ENCODE measurements at regions not wholly inside any gene's neighbourhood (a gene's known extent, or its start where the extent isn't known, plus 50 kb on each side); places are given as distances from the start of the nearest gene placed in this dataset.

DNA sequence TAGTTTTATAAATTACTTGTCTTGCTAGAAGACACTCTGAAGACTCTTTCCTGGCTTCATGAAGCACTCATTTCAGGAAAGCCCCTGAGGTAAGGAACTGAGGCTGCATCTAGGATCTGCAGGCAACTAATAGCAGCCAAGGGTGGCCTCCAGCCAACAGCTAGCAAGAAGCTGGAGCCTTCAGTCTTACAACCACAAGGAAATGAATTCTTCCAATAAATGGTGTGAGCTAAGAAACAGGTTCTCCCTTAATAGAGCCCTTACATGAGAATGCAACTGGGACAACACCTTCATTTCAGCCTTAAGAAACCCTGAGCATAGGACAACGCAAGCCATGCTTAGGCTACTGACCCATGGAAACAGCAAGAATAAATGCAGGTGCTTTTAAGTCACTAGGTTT, 254.6 kb upstream of the RBBP8 start:
- peaks cover 26% of the 10 kb centered on the region for H3K4me1 Mint-ChIP-seq (ENCODE audit: unreplicated experiment)
- no peak for DNase-seq (ENCODE audit: extremely low spot score, unreplicated experiment)
- peaks cover 12% of the 10 kb centered on the region for H3K27me3 Mint-ChIP-seq
- no peak overlapping the region for H3K4me3 Mint-ChIP-seq
- H3K9me3 Mint-ChIP-seq: peaks cover 10% of the 10 kb centered on the region
- no peaks in the 10 kb centered on the region for H3K36me3 Mint-ChIP-seq
- no peak for TF ChIP-seq CTCF (conservative IDR thresholded peaks at IDR 0.05)
- H3K27ac Mint-ChIP-seq: no peak overlapping the region

DNA sequence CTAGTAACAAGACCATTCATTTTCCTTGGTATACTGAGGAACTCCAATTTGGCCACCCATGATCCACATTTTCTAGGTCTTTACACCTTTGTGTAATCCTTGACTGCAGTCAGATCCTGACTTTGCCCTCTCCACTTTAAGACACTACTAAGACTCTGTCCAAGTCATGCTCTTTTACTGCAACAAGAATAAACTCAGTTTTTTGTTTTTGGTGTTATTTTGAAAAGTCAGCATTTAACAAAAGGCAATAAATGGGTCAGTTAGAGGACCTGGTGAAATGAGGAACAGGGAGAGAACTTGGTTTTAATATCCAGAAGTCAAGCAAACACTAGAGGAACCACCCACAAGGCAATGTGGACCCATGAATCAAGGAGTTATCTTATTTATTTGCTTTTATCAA, 252.2 kb upstream of the RBBP8 start:
- Mint-ChIP-seq H3K4me3 (no peak overlapping the region), H3K27ac (no peak overlapping the region), H3K4me1 (ENCODE audit: unreplicated experiment) (peaks cover 23% of the 10 kb centered on the region), H3K36me3 (no peaks in the 10 kb centered on the region), H3K27me3 (no peaks in the 10 kb centered on the region), H3K9me3 (no peaks in the 10 kb centered on the region)
- TF ChIP-seq CTCF (conservative IDR thresholded peaks at IDR 0.05): no peak
- no peak for DNase-seq (ENCODE audit: extremely low spot score, unreplicated experiment)

- no peaks in the 10 kb centered on the region for H3K27me3 Mint-ChIP-seq
- no peak for DNase-seq (ENCODE audit: extremely low spot score, unreplicated experiment)
- no peaks in the 10 kb centered on the region for H3K9me3 Mint-ChIP-seq
- H3K36me3 Mint-ChIP-seq: no peaks in the 10 kb centered on the region
- peaks cover 23% of the 10 kb centered on the region for H3K4me1 Mint-ChIP-seq (ENCODE audit: unreplicated experiment)
- no peak overlapping the region for H3K4me3 Mint-ChIP-seq
- peak overlapping the region; percentile 73 for H3K27ac Mint-ChIP-seq
- no peak for TF ChIP-seq CTCF (conservative IDR thresholded peaks at IDR 0.05)
Measured at GRCh38 chr18:22681908-22682307, 251.2 kb upstream of the RBBP8 start.

DNA sequence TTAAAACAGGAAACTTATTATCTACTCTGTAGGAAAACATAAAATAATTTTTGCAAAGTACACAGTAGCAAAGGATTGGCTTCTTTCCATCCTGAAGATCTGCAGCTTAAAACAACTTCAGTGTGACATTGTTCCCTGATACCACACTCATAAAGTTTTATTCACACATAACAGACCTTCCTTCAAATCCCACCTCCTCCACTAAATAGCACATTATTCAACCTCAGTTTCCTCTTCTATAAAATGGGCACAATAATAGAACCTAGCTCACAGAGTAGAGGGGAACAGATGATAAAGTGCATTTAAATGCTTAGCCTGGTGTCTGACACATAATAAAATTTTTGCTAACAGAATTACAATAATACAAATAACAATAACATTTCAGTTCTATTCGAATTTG, 250.4 kb upstream of the RBBP8 start:
- Mint-ChIP-seq H3K27me3 (no peaks in the 10 kb centered on the region), H3K9me3 (no peaks in the 10 kb centered on the region), H3K27ac (peak overlapping the region; percentile 73), H3K36me3 (no peaks in the 10 kb centered on the region), H3K4me1 (ENCODE audit: unreplicated experiment) (peaks cover 23% of the 10 kb centered on the region), H3K4me3 (peak overlapping the region; percentile 63)
- no peak for DNase-seq (ENCODE audit: extremely low spot score, unreplicated experiment)
- no peak for TF ChIP-seq CTCF (conservative IDR thresholded peaks at IDR 0.05)

- Mint-ChIP-seq H3K4me3 (peak overlapping the region; percentile 63), H3K27me3 (no peaks in the 10 kb centered on the region), H3K27ac (peak overlapping the region; percentile 73), H3K36me3 (no peaks in the 10 kb centered on the region), H3K9me3 (no peaks in the 10 kb centered on the region), H3K4me1 (ENCODE audit: unreplicated experiment) (peaks cover 23% of the 10 kb centered on the region)
- TF ChIP-seq CTCF (conservative IDR thresholded peaks at IDR 0.05): no peak
- DNase-seq (ENCODE audit: extremely low spot score, unreplicated experiment): peak; percentile 82
Measured at GRCh38 chr18:22683196-22683676, 249.9 kb upstream of the RBBP8 start.

GRCh38 chr18:22683786-22684185, 249.3 kb upstream of the RBBP8 start:
- TF ChIP-seq CTCF (conservative IDR thresholded peaks at IDR 0.05): no peak
- H3K9me3 Mint-ChIP-seq: no peaks in the 10 kb centered on the region
- H3K4me3 Mint-ChIP-seq: no peak overlapping the region
- H3K36me3 Mint-ChIP-seq: no peaks in the 10 kb centered on the region
- H3K27ac Mint-ChIP-seq: peak overlapping the region; percentile 73
- peaks cover 23% of the 10 kb centered on the region for H3K4me1 Mint-ChIP-seq (ENCODE audit: unreplicated experiment)
- no peaks in the 10 kb centered on the region for H3K27me3 Mint-ChIP-seq
- DNase-seq (ENCODE audit: extremely low spot score, unreplicated experiment): no peak

All from type B pancreatic cell (in vitro differentiated cells).